Posterior cingulate gyrus (tissue), 11 donors: ENCODE measurements at regions not wholly inside any gene's neighbourhood (a gene's known extent, or its start where the extent isn't known, plus 50 kb on each side); places are given as distances from the start of the nearest gene placed in this dataset.
"Not testable (repeated sequence)": the region's sequence is repeated elsewhere in the genome, so short reads cannot be mapped to it uniquely, and the experiment has no call there.

Experiments
- DNase-seq, 10 donors: peaks; one replicate each; pipeline versions ENCODE4 v3.0.0 to v3.0.0-alpha.2; 2020 to 2021; ENCODE audit warnings: mixed read lengths in 3 of 10
- intact Hi-C: fragments of 100-400 bp; cut with DNase I; formaldehyde crosslinking; loops from one replicate; pipeline ENCODE4 v1.15.1; 2023

GRCh38 chr15:35691891-35692867 lies 146.2 kb upstream of the DPH6 start:
- intact Hi-C loops: no loop called here

GRCh38 chr15:35693286-35693685 lies 147.3 kb upstream of the DPH6 start:
- DNase-seq: no peak
- intact Hi-C loops: no loop called here

More at GRCh38 chr15:35691891-35692867, 146.2 kb upstream of the DPH6 start:
- no peak for DNase-seq

DNA sequence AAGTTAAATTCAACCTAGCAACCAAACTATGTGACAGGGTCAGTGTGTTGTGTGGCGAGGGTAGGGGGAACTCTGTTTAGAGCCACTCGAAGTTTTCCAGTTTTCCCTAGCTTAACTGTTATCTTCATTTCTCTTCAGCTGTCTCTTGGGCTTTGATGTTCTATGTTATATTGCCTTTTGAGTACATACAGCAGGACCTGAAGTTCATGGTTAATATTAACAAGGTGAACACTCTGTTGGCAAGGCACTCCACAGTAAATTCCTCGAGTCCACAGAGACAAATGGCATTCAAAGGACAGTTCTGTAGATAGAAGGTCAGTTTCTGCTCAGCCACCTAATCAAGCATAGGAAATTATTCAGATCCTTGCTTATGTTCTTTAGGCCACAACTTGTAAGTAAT lies 147.9 kb upstream of the DPH6 start:
- DNase-seq: no peak
- intact Hi-C loops: no loop called here

- no peak for DNase-seq
- intact Hi-C loops: no loop called here
Measured at GRCh38 chr15:35695003-35695402, 149.0 kb upstream of the DPH6 start.

GRCh38 chr15:35696767-35697231 lies 150.8 kb upstream of the DPH6 start:
- intact Hi-C loops: no loop called here
- no peak for DNase-seq

- no peak for DNase-seq
- intact Hi-C loops: no loop called here
Measured at GRCh38 chr15:35697549-35698299, 151.8 kb upstream of the DPH6 start.

GRCh38 chr15:35698331-35698730 lies 152.4 kb upstream of the DPH6 start:
- no peak for DNase-seq
- intact Hi-C loops: no loop called here

GRCh38 chr15:35698966-35699575 lies 153.1 kb upstream of the DPH6 start:
- no peak for DNase-seq
- intact Hi-C loops: no loop called here

DNA sequence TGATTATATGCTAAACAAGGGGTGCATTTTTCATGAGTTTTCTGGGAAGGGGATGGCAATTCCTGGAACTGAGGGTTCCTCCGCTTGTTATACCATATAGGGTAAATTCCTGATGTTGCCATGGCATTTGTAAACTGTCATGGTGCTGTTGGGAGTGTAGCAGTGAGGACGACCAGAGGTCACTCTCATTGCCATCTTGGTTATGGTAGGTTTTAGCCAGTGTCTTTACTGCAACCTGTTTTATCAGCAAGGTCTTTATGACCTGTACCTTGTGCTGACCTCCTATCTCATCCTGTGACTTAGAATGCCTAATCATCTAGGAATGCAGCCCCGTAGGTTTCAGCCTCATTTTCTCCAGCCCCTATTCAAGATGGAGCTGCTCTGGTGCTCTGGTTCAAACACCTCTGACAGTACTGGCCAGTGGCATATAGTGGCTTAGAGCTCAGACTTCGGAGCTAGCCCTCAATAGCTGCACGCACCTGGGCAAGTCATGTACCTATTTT lies 154.2 kb upstream of the DPH6 start:
- not testable (repeated sequence) for DNase-seq

DNA sequence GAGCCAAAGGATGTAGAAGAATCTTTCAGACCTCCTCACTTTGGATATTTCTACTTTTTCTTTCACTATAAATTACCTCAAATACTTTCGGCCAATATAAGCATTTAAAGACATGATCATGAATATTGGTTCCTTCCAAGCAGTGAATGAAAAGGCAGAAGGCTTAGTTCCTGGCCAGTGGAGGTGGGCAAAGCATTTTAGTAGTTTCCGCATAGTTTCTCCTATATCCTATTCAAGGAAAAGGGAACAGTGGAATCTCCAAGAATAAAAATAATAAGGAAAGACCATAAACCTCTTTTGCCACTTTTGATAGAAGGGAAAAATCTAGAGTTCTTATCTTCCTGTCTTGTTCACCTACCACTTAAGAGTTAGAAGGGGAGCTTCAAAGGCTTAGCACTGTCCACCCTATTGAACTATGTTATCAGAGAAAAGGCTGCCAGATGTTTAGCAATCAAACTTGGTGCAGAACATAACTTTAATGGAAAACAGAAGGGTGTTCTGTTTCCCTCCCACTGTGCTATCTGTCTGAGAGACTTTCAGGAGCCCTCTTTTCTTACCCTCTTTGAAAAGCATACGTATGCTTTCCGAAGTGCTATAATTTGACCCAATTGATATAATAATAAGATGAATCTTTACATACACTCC lies 155.6 kb upstream of the DPH6 start:
- DNase-seq: no peak
- intact Hi-C loops: no loop called here

More for the DNA sequence above, 154.2 kb upstream of the DPH6 start:
- intact Hi-C loops: not testable (repeated sequence)

GRCh38 chr15:35702946-35703495 lies 157.1 kb upstream of the DPH6 start:
- no peak for DNase-seq
- intact Hi-C loops: no loop called here

- DNase-seq: no peak
Measured at GRCh38 chr15:35705030-35705883, 159.3 kb upstream of the DPH6 start.

GRCh38 chr15:35705884-35706585 lies 160.1 kb upstream of the DPH6 start:
- intact Hi-C loops: no loop called here
- DNase-seq: no peak

More at GRCh38 chr15:35705030-35705883, 159.3 kb upstream of the DPH6 start:
- intact Hi-C loops: no loop called here

GRCh38 chr15:35712956-35713355 lies 167.0 kb upstream of the DPH6 start:
- intact Hi-C loops: no loop called here

DNA sequence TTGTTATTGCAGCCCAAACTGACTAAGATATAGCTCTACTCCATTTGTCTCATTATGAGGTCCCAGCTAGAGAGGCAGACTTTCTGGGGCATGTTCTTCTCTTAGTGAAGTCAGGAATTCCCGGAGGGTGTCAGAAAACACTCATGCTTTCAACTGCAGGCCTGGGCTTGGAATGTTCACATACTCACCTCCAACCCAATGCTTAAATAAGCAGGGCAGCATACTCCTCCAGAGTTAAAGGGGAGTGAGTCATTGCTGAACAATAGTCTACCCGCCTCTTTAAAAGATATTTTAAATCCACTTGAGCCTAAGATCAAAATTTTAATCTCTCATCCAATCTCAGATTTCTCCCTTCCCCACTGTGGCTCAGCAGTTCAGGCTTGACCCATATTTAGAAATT lies 167.8 kb upstream of the DPH6 start:
- DNase-seq: no peak
- intact Hi-C loops: no loop called here

More at GRCh38 chr15:35712956-35713355, 167.0 kb upstream of the DPH6 start:
- DNase-seq: no peak

GRCh38 chr15:35717721-35718120 lies 171.8 kb upstream of the DPH6 start:
- intact Hi-C loops: no loop called here
- no peak for DNase-seq

DNA sequence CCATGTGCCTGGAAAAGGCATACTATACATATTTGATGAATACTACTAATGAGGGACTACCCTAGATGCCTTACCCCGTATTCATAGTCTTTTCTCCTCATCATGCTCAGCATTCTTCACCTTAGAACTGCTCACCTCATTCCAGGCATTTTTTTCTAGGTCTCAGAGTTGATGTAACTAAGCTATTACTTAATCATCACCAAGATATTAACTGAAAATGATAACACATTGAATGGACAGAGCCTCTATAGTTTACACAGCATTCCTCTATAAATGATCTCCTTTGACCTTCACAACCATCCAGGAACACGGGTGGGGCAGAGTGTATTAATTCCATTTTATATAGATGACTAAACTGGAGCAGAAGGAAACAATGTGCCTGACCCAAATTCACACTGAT lies 174.1 kb upstream of the DPH6 start:
- intact Hi-C loops: no loop called here
- no peak for DNase-seq

DNA sequence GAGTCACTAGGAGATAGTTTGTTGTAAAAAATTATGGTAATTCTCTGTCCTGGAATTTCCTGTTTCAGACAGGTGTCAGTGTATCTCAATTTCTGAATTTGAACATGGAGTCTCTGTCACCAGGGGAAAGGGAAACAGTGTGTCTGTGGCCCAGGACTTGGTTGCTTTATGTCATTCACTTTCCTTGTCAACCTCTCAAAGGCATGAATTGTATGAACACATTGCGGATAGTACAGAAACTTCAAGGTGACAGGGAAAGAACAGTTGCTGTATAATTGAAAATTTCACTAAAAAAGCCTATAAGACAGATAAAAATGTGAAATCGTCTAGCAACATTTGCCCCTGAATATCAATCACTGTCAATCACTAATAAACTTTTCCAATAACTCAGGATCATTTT lies 175.0 kb upstream of the DPH6 start:
- intact Hi-C loops: no loop called here
- no peak for DNase-seq
